HepG2 (cell line): ENCODE measurements at regions not wholly inside any gene's neighbourhood (a gene's known extent, or its start where the extent isn't known, plus 50 kb on each side); places are given as distances from the start of the nearest gene placed in this dataset.
"Not testable (repeated sequence)": the region's sequence is repeated elsewhere in the genome, so short reads cannot be mapped to it uniquely, and the experiment has no call there.

Experiments used
- ATAC-seq: fragments of 200-7000 bp; cut with Tn5 transposase; 3 replicates; pipeline ENCODE4 v1.9.1; 2020; ENCODE audit warnings: mild to moderate bottlenecking, moderate library complexity
- BruUV-seq: library from RNA; stranded (reverse); fragments of 400-500 nt; replicated peaks from 2 replicates; lab custom pipeline; 2021; lab: Mats Ljungman, UMichigan
- CTCF ChIA-PET: fragments of 300-600 bp; formaldehyde crosslinking; extraction: SDS; loops from one replicate; lab custom pipeline; 2021; ENCODE audit warnings: low total read pairs, inconsistent platforms, low intra/inter-chr PET ratio; lab: Yijun Ruan, JAX
- POLR2A ChIA-PET: fragments of 350-600 bp; sonication (Branson Sonifier 250); formaldehyde crosslinking; loops from one replicate; lab custom pipeline; 2020; ENCODE audit warnings: antibody characterized with exemption, inconsistent platforms; lab: Yijun Ruan, JAX
- DNase-seq: peaks from one replicate; pipeline ENCODE4 v3.0.0-alpha.2; 2015; ENCODE audit warnings: low spot score
- FAIRE-seq: peaks from 3 replicates; lab custom pipeline; 2011; peaks lifted over from hg19 to GRCh38; lab: Jason Lieb, UNC
- H2AFZ ChIP-seq: one replicate; pipeline ENCODE4 v1.6.1; 2011; ENCODE audit warnings: low read length, inconsistent platforms
- H3K27ac ChIP-seq: fragments of 300-600 bp; 3 replicates; pipeline ENCODE4 v1.8.0; 2011; ENCODE audit warnings: mixed run types, mild to moderate bottlenecking, mixed read lengths, low read length, inconsistent platforms; ENCODE audit not compliant: insufficient read depth; ENCODE audit errors: extremely low read length
- H3K27me3 ChIP-seq, 2 experiments: fragments of 200-600 bp in 1 of 2; 2 replicates in 1 of 2; 3 replicates in 1 of 2; pipeline versions ENCODE4 v1.6.0 to v1.8.0; 2011; ENCODE audit warnings: low read length in 2 of 2, mild to moderate bottlenecking in 2 of 2, moderate library complexity in 2 of 2, inconsistent platforms in 1 of 2; ENCODE audit not compliant: insufficient read depth in 2 of 2, control insufficient read depth in 1 of 2
- H3K36me3 ChIP-seq, 2 experiments: fragments of 200-600 bp in 1 of 2; replicated peaks in 1 of 2; 2 replicates in 1 of 2; 3 replicates in 1 of 2; pipeline versions ENCODE4 v1.5.1 to v1.8.0; 2011; ENCODE audit warnings: low read length in 2 of 2, inconsistent platforms in 1 of 2; ENCODE audit not compliant: insufficient read depth in 2 of 2, control insufficient read depth in 1 of 2
- H3K4me1 ChIP-seq: 2 replicates; pipeline ENCODE4 v1.5.1; 2012; ENCODE audit warnings: low read length, inconsistent platforms; ENCODE audit not compliant: insufficient read depth
- H3K4me2 ChIP-seq: 2 replicates; pipeline ENCODE4 v1.6.0; 2011; ENCODE audit warnings: low read depth, low read length, inconsistent platforms
- H3K4me3 ChIP-seq, 3 experiments: fragments of 200-600 bp in 1 of 3; sonication (generic), shearing (Covaris generic) in 1 of 3; replicated peaks in 1 of 3; 2 replicates each; pipeline ENCODE4 v1.5.1; 2011 to 2016; ENCODE audit warnings: low read length in 3 of 3, inconsistent platforms in 2 of 3, low read depth in 2 of 3, mild to moderate bottlenecking in 2 of 3, control low read depth in 1 of 3, mixed read lengths in 1 of 3; ENCODE audit not compliant: insufficient read depth in 1 of 3
- H3K79me2 ChIP-seq: one replicate; pipeline ENCODE4 v1.6.1; 2011; ENCODE audit warnings: low read length, inconsistent platforms; ENCODE audit not compliant: insufficient read depth
- H3K9ac ChIP-seq: 2 replicates; pipeline ENCODE4 v1.6.0; 2011; ENCODE audit warnings: mild to moderate bottlenecking, low read depth, low read length, inconsistent platforms; ENCODE audit not compliant: insufficient read depth
- H3K9me3 ChIP-seq: 2 replicates; pipeline ENCODE4 v1.5.1; 2012; ENCODE audit warnings: mild to moderate bottlenecking, low read length
- H4K20me1 ChIP-seq: 2 replicates; pipeline ENCODE4 v1.6.0; 2011; ENCODE audit warnings: inconsistent platforms, mild to moderate bottlenecking, low read length, moderate library complexity; ENCODE audit not compliant: insufficient read depth
- CEBPB ChIP-seq: IDR thresholded peaks from 2 replicates; pipeline ENCODE4 v1.6.1; 2011; ENCODE audit warnings: low read depth, low read length, improper control_type of control experiment, borderline replicate concordance
- MAFF ChIP-seq: IDR thresholded peaks from 2 replicates; pipeline ENCODE4 v1.6.1; 2011; ENCODE audit warnings: low read depth, low read length, improper control_type of control experiment
- MAFK ChIP-seq, 2 experiments: IDR thresholded peaks in 1 of 2; conservative IDR thresholded peaks in 1 of 2; 2 replicates each; pipeline ENCODE4 v1.6.1; 2011; ENCODE audit warnings: improper control_type of control experiment in 2 of 2, low read length in 2 of 2
- NFYB ChIP-seq: sonication (generic); formaldehyde crosslinking; IDR thresholded peaks from 2 replicates; pipeline ENCODE4 v1.4.0; 2020; ENCODE audit warnings: missing genetic modification reagents
- NFYC ChIP-seq: IDR thresholded peaks from 2 replicates; pipeline ENCODE4 v1.6.1; 2016; ENCODE audit warnings: missing genetic modification reagents, missing compliant biosample characterization
- ZMYM4 ChIP-seq: sonication (generic); formaldehyde crosslinking; IDR thresholded peaks from 2 replicates; pipeline ENCODE4 v1.8.1; 2023; ENCODE audit warnings: mild to moderate bottlenecking, missing genetic modification reagents
- ZNF224 ChIP-seq: sonication (generic); formaldehyde crosslinking; IDR thresholded peaks from 2 replicates; pipeline ENCODE4 v1.5.0; 2020; ENCODE audit warnings: mild to moderate bottlenecking, missing genetic modification reagents
- WGBS: methylation state at CpG from one replicate; pipeline ENCODE4 v1.1.6; 2017; ENCODE audit warnings: low lambda C conversion rate; 5-methylcytosine and 5-hydroxymethylcytosine counted together
- in situ Hi-C: cut with HindIII; loops from 2 replicates; pipeline ENCODE4 v1.10.0; 2017; ENCODE audit warnings: low pct_unique_long_range_greater_than_20kb; ENCODE audit not compliant: extremely low pct_ligation_motif_present
- intact Hi-C: fragments of 100-400 bp; cut with micrococcal nuclease; formaldehyde crosslinking; loops from one replicate; pipeline ENCODE4 v1.10.0; 2022; ENCODE audit not compliant: unreplicated experiment
- TF ChIP-seq, protein P1 (sequence below): sonication (generic); formaldehyde crosslinking; IDR thresholded peaks from 2 replicates; pipeline ENCODE4 v1.8.0; 2022; ENCODE audit warnings: missing genetic modification reagents, mild to moderate bottlenecking, inconsistent platforms, borderline replicate concordance

DNA sequence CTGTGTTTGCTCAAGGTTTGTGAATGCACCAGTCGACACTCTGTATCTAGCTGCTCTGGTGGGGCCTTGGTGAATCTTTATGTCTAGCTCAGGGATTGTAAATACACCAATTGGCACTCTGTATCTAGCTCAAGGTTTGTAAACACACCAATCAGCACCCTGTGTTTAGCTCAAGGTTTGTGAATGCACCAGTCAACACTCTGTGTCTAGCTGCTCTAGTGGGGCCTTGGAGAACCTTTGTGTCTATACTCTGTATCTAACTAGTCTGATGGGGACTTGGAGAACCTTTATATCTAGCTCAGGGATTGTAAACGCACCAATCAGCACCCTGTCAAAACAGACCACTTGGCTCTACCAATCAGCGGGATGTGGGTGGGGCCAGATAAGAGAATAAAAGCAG, 61.3 kb upstream of the DHRS4 start:
- H2AFZ ChIP-seq, H4K20me1 ChIP-seq, H3K27ac ChIP-seq, ATAC-seq, H3K79me2 ChIP-seq, H3K9ac ChIP-seq, in situ Hi-C loops, H3K4me1 ChIP-seq, H3K27me3 ChIP-seq, CTCF ChIA-PET, H3K4me2 ChIP-seq, FAIRE-seq, intact Hi-C loops, H3K36me3 ChIP-seq, POLR2A ChIA-PET, H3K9me3 ChIP-seq, H3K4me3 ChIP-seq, BruUV-seq: not testable (repeated sequence)
- peak; percentile 22 for DNase-seq
- 23% methylated on average over 3 of the region's 3 CpGs for WGBS
- TF ChIP-seq NFYB (CRISPR knock-in tag) = peak; percentile 70
- TF ChIP-seq NFYC (CRISPR knock-in tag) = peak; percentile 67
- 0 out of 2 replicates have a peak, but pooled peaks have one; percentile 7 for TF ChIP-seq ZMYM4

DNA sequence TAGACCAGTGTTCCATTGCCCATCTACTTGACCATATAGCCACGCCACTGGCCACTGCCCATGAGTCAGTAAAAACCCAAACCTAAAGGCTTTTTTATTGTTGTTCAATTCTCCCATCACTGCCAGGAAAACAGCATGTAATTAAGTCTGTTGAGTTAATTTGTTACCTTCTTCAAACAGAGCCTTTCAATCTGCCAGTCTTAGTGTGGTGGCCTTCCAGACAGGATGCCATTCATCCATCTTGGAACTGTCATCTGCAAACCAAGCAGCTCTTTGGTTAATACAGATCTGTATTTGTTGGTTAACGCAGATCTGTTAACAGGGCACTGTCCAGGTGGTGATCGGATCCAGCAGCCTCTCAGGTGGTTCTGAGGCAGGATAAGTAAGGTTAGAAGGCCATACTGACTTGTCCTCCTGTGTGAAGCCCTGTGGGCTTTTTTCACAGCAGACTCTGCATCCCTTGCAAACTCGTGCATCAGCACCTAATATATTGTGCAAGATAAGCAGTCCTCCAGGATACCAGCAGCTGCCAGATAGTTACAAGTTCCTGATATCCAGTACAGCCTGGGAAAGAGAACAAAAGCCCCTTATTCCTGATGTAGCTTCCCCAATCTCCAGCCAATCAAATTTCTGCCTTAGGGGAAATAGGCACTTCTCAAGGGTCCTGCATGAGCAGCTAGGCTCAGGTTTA, 59.1 kb upstream of the DHRS4 start:
- WGBS = 23% methylated on average over 4 of the region's 4 CpGs
- no TSS peak for BruUV-seq
- no peak overlapping the region for H3K27ac ChIP-seq
- ChIA-PET CTCF (interaction anchor here (0.6 kb wide), 1 partner anchor 355 kb away, joined by 4 read pairs; no protein-coding TSS in a partner anchor), POLR2A (no interaction called here)
- no peak overlapping the region for H3K4me2 ChIP-seq
- FAIRE-seq = no peak
- TF ChIP-seq MAFK (conservative IDR thresholded peaks at IDR 0.05 in 1 of 2, IDR thresholded peaks at IDR 0.05 in 1 of 2; ENCODE audit: low read length in 2 of 2) (peak; percentile 9 to 46; a peak in 1 of 4 replicates), CEBPB (peak; percentile 33; the same call in 1 of the 2 replicates), ZNF224 (CRISPR knock-in tag) (no peak), MAFF (0 out of 2 replicates have a peak, but pooled peaks have one; percentile 7)
- TF ChIP-seq, protein P1, sequence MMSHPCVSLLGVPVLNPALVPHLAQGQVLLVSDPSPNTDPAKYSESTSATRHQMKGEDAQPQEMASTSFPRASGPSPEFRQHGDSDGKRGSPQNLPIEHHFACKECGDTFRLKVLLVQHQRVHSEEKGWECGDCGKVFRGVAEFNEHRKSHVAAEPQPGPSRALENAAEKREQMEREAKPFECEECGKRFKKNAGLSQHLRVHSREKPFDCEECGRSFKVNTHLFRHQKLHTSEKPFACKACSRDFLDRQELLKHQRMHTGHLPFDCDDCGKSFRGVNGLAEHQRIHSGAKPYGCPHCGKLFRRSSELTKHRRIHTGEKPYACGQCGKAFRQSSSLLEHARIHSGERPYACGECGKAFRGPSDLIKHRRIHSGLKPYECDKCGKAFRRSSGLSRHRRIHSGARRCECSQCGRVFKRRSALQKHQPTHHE (CRISPR knock-in tag) = no peak
- peaks cover 2% of the 10 kb centered on the region for H3K4me1 ChIP-seq
- H3K4me3 ChIP-seq = no peak overlapping the region
- no peak for ATAC-seq
- intact Hi-C loops (loop anchor here (1.0 kb wide), 1 partner anchor 59 kb away; the partner anchor contains the start of gene DHRS4), in situ Hi-C loops (no loop called here)
- H3K27me3 ChIP-seq = 0 out of 5 replicates have a peak, but pooled peaks cover 0 to 6% of the 10 kb centered on the region in 2 experiments
- H3K9me3 ChIP-seq = no peaks in the 10 kb centered on the region
- no peaks in the 10 kb centered on the region for H3K79me2 ChIP-seq
- no peak overlapping the region for H2AFZ ChIP-seq
- H3K9ac ChIP-seq = no peak overlapping the region
- no peaks in the 10 kb centered on the region for H4K20me1 ChIP-seq
- no peaks in the 10 kb centered on the region for H3K36me3 ChIP-seq
- no peak for DNase-seq
